ENCODE measurements at regions not wholly inside any gene's neighbourhood (a gene's known extent, or its start where the extent isn't known, plus 50 kb on each side); places are given as distances from the start of the nearest gene placed in this dataset.
A peak's percentile ranks its signal among the peaks of the same experiment; 100 is the strongest.
"Not testable (repeated sequence)": the region's sequence is repeated elsewhere in the genome, so short reads cannot be mapped to it uniquely, and the experiment has no call there.

- DNase-seq = no peak
Measured at GRCh38 chr1:200281201-200281835, 128.5 kb downstream of the ZNF281 start.

GRCh38 chr1:200279810-200280411 lies 129.9 kb downstream of the ZNF281 start:
- peak; percentile 32 to 43 for DNase-seq

- no peak for DNase-seq
Measured at GRCh38 chr1:200275816-200276453, 133.9 kb downstream of the ZNF281 start.

- no peak for DNase-seq
Measured at GRCh38 chr1:200275415-200275814, 134.4 kb downstream of the ZNF281 start.

GRCh38 chr1:200274116-200274515 lies 135.7 kb downstream of the ZNF281 start:
- no peak for DNase-seq

- no peak for DNase-seq
Measured at GRCh38 chr1:200272481-200273068, 137.3 kb downstream of the ZNF281 start.

- DNase-seq = no peak
Measured at GRCh38 chr1:200269256-200269655, 140.6 kb downstream of the ZNF281 start.

DNA sequence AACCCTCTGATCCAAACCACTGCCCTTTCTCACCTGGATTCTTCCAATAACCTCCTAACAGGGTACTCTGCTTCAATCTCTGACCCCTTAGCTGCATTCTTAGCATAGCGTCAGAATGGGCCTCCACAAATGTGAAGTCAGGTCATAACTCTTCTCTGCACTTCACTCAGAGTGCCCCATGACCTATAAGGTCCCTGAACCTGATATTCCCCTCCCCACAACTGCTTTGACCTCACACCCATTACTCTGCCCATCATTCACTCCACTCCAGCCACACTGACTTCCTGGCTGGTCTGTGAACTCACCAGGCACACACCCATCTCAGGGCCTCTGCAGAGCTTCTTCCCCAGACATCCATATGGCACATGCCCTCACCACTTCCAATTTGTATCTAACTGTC lies 141.9 kb downstream of the ZNF281 start:
- DNase-seq = no peak

- DNase-seq = no peak
Measured at GRCh38 chr1:200267458-200267857, 142.4 kb downstream of the ZNF281 start.

DNA sequence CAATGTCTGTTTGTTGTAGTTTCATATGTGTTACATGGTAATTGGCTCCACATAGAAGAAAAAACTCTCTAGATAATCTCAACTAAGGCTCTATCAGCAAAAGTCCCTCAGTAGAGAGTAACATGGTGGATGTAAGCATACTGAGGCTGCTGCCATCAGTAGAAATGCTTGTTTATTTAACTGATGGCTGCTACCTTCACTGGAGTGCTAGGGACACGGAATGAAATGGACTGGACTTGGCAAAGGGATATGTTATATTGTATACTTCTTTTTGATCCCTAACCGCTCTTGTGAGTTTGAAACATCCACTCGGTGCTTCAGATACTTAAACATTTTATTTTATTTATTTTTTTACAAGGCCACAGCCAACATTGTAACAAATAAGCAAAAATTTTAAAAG lies 143.0 kb downstream of the ZNF281 start:
- DNase-seq = no peak

DNA sequence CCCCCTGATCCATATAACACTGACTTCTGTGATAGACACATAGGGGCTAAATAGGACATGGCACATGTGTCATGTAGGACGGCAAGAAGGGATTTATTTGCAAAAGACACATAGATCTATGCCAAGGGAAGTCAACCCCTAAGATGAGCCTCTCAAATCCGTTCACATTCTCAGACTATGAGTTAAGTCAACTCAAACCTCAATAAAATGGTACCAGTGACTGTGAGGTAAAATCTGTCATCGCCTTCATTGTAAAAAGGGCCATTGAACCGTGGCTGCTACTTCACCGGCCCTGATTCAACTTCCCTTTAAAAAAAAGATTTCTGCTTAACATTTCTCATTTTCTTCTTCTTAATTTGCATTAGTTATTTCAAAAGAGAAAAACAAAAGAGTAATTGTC lies 144.0 kb downstream of the ZNF281 start:
- DNase-seq = no peak

DNA sequence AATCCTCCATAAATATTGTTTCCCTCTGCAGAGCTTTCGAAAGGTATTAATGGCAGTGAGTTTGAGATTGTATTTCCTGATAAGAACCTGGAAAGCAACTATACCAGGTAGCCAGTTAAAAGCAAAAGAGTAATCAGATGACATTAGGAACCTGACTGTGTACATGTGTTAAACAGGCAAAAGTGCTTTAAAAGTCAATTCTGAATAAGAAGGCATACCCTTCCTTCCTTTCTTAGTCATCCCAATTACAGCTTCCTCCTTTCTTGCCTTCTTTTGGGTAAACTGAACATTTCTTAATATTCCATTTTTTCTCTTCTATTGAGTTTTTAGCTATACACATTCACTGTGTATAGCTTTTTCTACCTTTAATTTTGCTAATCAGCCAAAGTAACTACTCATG lies 144.7 kb downstream of the ZNF281 start:
- DNase-seq = no peak

- DNase-seq = no peak
Measured at GRCh38 chr1:200263203-200263602, 146.6 kb downstream of the ZNF281 start.

DNA sequence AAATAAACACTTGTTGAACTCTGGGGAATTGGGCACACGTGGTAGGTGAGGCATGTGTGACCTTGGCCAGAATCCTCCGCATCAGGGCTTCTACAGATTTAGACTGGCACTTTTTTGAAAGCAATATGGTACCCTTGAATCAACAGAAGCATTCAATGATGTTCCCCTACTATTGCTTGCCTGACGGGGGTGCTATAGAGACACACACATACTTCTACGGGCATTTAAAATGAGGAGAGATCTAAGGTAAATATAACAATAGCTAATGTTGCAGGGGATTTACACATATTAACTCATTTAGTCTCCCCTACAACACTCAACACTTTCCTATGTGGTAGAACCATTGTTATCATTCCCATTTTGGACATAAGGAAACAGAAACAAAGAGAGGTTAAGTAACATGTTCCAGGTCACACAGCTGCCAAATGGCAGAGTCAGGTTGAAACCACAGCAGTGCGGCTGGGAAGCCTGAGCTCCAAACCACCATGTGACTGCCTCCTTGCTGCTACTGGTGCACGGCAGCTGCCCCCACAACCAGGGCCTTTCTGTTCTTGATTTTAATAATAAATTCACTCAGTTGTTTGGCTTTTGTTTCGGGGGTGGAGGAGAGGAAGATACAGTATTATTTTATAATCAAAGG lies 147.4 kb downstream of the ZNF281 start:
- DNase-seq = peak in 1 of 2 donors; percentile 27

DNA sequence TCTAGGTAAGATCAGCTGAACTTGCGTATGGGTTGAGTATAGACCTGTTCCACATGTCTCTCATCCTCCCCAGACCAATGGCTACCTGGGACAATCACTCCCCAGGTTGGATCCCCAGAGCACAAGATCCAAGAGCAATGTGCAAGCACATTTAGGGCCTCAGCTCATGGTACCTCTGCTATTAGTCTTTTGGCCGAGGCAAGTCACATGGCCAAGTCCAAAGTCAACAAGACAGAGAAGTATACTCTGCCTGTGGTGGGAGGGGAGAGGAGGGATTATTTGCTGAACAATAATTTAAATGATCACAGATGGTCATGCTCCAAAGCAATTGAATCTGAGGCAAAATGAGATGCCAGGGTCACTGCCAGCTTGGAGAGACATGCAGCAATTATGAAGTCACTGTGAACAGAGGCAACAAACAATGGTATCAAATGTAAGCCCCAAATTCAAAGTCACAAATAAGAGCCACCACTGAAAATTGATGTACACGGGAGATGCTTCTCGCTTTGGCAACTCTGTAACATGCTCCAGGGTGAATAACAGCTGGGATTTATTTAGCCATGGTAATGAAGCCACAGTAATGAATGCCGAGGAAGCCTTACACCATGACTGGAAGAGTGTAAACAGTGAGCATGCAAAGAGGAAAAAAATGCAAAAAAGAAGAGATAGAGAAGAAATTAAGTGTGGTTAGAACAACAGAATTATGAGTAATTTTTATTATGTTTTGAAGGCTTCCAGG lies 149.1 kb downstream of the ZNF281 start:
- DNase-seq = no peak

- DNase-seq = no peak
Measured at GRCh38 chr1:200258447-200259375, 151.1 kb downstream of the ZNF281 start.

- DNase-seq = no peak
Measured at GRCh38 chr1:200257235-200257634, 152.6 kb downstream of the ZNF281 start.

DNA sequence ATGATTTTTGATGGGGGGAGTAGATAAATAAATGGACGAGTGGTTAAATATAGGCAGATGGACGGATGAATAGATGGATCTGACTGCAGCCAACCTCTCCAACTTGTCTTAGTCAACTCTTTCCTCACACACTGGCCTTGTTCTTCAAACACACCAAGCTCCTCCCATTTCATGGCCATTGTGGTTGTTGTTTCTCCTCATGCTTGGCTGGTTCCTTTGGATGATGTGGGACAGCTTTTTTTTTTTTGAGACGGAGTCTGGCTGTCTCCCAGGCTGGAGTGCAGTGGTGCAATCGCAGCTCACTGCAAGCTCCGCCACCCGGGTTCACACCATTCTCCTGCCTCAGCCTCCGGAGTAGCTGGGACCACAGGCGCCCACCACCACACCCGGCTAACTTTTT lies 155.2 kb downstream of the ZNF281 start:
- DNase-seq = not testable (repeated sequence)

GRCh38 chr1:200253774-200254495 lies 155.9 kb downstream of the ZNF281 start:
- no peak for DNase-seq

GRCh38 chr1:200252531-200252930 lies 157.3 kb downstream of the ZNF281 start:
- DNase-seq = no peak

DNA sequence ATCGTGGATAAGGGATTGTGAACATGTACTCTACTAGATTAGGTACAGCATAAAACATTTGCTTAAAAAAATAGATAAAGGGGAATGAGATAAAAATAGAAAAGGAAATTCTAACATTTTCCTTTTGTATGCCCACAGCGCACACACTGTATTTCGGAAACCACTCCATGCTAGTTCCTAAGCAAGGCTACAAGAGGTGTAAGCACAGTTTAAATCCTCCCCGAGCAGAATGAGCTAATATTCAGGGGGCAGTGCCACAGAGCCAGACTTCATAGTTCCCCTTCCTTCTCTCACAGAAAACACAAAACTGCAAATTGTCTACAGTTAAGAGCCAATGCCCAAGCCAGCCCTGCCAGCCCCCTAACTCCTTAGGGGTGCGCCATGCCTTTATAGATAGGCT lies 159.4 kb downstream of the ZNF281 start:
- no peak for DNase-seq

Data from stimulated activated CD4-positive, alpha-beta T cell treated with anti-CD3 and anti-CD28 coated beads, Interleukin-2, amount 100 ng/mL, for 24 hours (primary cell).